GM23338 (cell line): ENCODE measurements at regions not wholly inside any gene's neighbourhood (a gene's known extent, or its start where the extent isn't known, plus 50 kb on each side); places are given as distances from the start of the nearest gene placed in this dataset.

ENCODE experiments used
- ATAC-seq: fragments of 200-7000 bp; cut with Tn5 transposase; 3 replicates; pipeline ENCODE4 v1.9.1; 2020
- DNase-seq: peaks from one replicate; pipeline ENCODE4 v3.0.0-alpha.2; 2015; ENCODE audit warnings: low spot score
- H2AFZ ChIP-seq: fragments of 200-600 bp; sonication (generic); 2 replicates; pipeline ENCODE4 v1.8.0; 2016; ENCODE audit warnings: antibody characterized with exemption, mild to moderate bottlenecking, moderate library complexity
- H3F3A ChIP-seq: fragments of 200-600 bp; sonication (generic); replicated peaks from 2 replicates; pipeline ENCODE4 v1.8.0; 2017; ENCODE audit warnings: antibody characterized with exemption, mixed run types, low read depth
- H3K27ac ChIP-seq: fragments of 200-600 bp; sonication (generic); 2 replicates; pipeline ENCODE4 v1.6.1; 2016; ENCODE audit warnings: low read depth
- H3K27me3 ChIP-seq: fragments of 200-600 bp; sonication (generic); 2 replicates; pipeline ENCODE4 v1.8.0; 2016; ENCODE audit warnings: mild to moderate bottlenecking, mixed run types, moderate library complexity; ENCODE audit not compliant: insufficient read depth
- H3K36me3 ChIP-seq: fragments of 200-600 bp; sonication (generic); 2 replicates; pipeline ENCODE4 v1.8.0; 2016; ENCODE audit warnings: mild to moderate bottlenecking; ENCODE audit not compliant: insufficient read depth
- H3K4me1 ChIP-seq: fragments of 200-600 bp; sonication (generic); 2 replicates; pipeline ENCODE4 v1.8.0; 2016; ENCODE audit warnings: mild to moderate bottlenecking, moderate library complexity; ENCODE audit not compliant: insufficient read depth
- H3K4me2 ChIP-seq: fragments of 200-600 bp; sonication (generic); 2 replicates; pipeline ENCODE4 v1.7.1; 2017; ENCODE audit warnings: mixed run types
- H3K4me3 ChIP-seq: fragments of 200-600 bp; sonication (generic); 2 replicates; pipeline ENCODE4 v1.6.1; 2016; ENCODE audit warnings: mixed run types
- H3K79me2 ChIP-seq: fragments of 200-600 bp; sonication (generic); replicated peaks from 2 replicates; pipeline ENCODE4 v1.8.0; 2017; ENCODE audit warnings: mild to moderate bottlenecking; ENCODE audit not compliant: insufficient read depth
- H3K9me2 ChIP-seq: fragments of 200-600 bp; sonication (generic); 2 replicates; pipeline ENCODE4 v1.8.0; 2017; ENCODE audit not compliant: insufficient read depth
- H4K20me1 ChIP-seq: fragments of 200-600 bp; sonication (generic); replicated peaks from 2 replicates; pipeline ENCODE4 v1.8.0; 2017; ENCODE audit warnings: mild to moderate bottlenecking; ENCODE audit not compliant: insufficient read depth
- H3K27ac Mint-ChIP-seq: 2 replicates; pipeline ENCODE4 v1.8.0; 2020; ENCODE audit warnings: inconsistent platforms, mild to moderate bottlenecking, moderate library complexity, mixed read lengths
- H3K27me3 Mint-ChIP-seq: 3 replicates; pipeline ENCODE4 v1.8.0; 2022; ENCODE audit warnings: low read depth, mild to moderate bottlenecking, moderate library complexity, mixed read lengths, inconsistent platforms; ENCODE audit not compliant: insufficient read depth, poor library complexity
- H3K36me3 Mint-ChIP-seq: 3 replicates; pipeline ENCODE4 v1.8.0; 2021; ENCODE audit warnings: low read depth, mild to moderate bottlenecking, inconsistent platforms, moderate library complexity, mixed read lengths
- H3K4me1 Mint-ChIP-seq: 3 replicates; pipeline ENCODE4 v1.8.0; 2020; ENCODE audit warnings: mild to moderate bottlenecking, inconsistent platforms, mixed read lengths
- H3K4me3 Mint-ChIP-seq: 3 replicates; pipeline ENCODE4 v1.8.0; 2021; ENCODE audit warnings: moderate library complexity, mild to moderate bottlenecking, inconsistent platforms, mixed read lengths
- H3K9me3 Mint-ChIP-seq: 3 replicates; pipeline ENCODE4 v1.8.0; 2020; ENCODE audit warnings: moderate library complexity, mild to moderate bottlenecking, inconsistent platforms, mixed read lengths
- CREB1 ChIP-seq: fragments of 250-450 bp; sonication (Bioruptor Pico); IDR thresholded peaks from 2 replicates; pipeline ENCODE4 v1.5.0; 2020; ENCODE audit warnings: low read depth, mild to moderate bottlenecking, moderate library complexity
- CTCF ChIP-seq, 2 experiments: fragments of 200-600 bp in 1 of 2; sonication (generic) in 1 of 2; conservative IDR thresholded peaks; 2 replicates each; pipeline versions ENCODE4 v1.5.1 to v1.6.1; 2016 to 2017; ENCODE audit warnings: antibody characterized with exemption in 2 of 2, low read depth in 2 of 2, mild to moderate bottlenecking in 2 of 2, moderate library complexity in 1 of 2
- ETS1 ChIP-seq: IDR thresholded peaks from 2 replicates; pipeline ENCODE4 v1.6.1; 2016; ENCODE audit warnings: antibody characterized with exemption
- NANOG ChIP-seq: IDR thresholded peaks from 2 replicates; pipeline ENCODE4 v1.6.1; 2016; ENCODE audit warnings: antibody characterized with exemption, borderline replicate concordance
- POLR2AphosphoS5 ChIP-seq: IDR thresholded peaks from 2 replicates; pipeline ENCODE4 v1.6.1; 2016; ENCODE audit warnings: antibody characterized with exemption, low read depth
- ZNF331 ChIP-seq: fragments of 250-450 bp; sonication (Bioruptor Pico); IDR thresholded peaks from 2 replicates; pipeline ENCODE4 v1.5.0; 2020; ENCODE audit warnings: low read depth, mild to moderate bottlenecking, moderate library complexity
- ZNF462 ChIP-seq: fragments of 250-450 bp; sonication (Bioruptor Pico); IDR thresholded peaks from 2 replicates; pipeline ENCODE4 v1.5.0; 2020; ENCODE audit warnings: mild to moderate bottlenecking, moderate library complexity

- no peaks in the 10 kb centered on the region for H3K9me2 ChIP-seq
- ATAC-seq (no peak), DNase-seq (no peak)
- no peak overlapping the region for H3K4me3 Mint-ChIP-seq
- H3K4me2 ChIP-seq = no peak overlapping the region
- no peak overlapping the region for H3K4me3 ChIP-seq
- no peaks in the 10 kb centered on the region for H3K4me1 Mint-ChIP-seq
- no peaks in the 10 kb centered on the region for H3K36me3 Mint-ChIP-seq
- H3K27ac ChIP-seq = no peak overlapping the region
- H3K79me2 ChIP-seq = no peaks in the 10 kb centered on the region
- no peak overlapping the region for H3K27ac Mint-ChIP-seq
- H3K36me3 ChIP-seq = no peaks in the 10 kb centered on the region
- H3K9me3 Mint-ChIP-seq = no peaks in the 10 kb centered on the region
- H3K27me3 Mint-ChIP-seq = no peaks in the 10 kb centered on the region
- no peaks in the 10 kb centered on the region for H3F3A ChIP-seq
- no peaks in the 10 kb centered on the region for H4K20me1 ChIP-seq
- no peak overlapping the region for H2AFZ ChIP-seq
- no peaks in the 10 kb centered on the region for H3K4me1 ChIP-seq
- H3K27me3 ChIP-seq = no peaks in the 10 kb centered on the region
- TF ChIP-seq NANOG (no peak), CREB1 (CRISPR knock-in tag) (no peak), ZNF331 (no peak), POLR2AphosphoS5 (no peak), ZNF462 (CRISPR knock-in tag) (no peak), ETS1 (no peak), CTCF (conservative IDR thresholded peaks at IDR 0.05; ENCODE audit: low read depth in 2 of 2) (no peak)
These were observed 71.2 kb upstream of the STAC start for GRCh38 chr3:36309092-36309491.
